Parathyroid adenoma (tissue), 2 donors: ENCODE measurements at regions not wholly inside any gene's neighbourhood (a gene's known extent, or its start where the extent isn't known, plus 50 kb on each side); places are given as distances from the start of the nearest gene placed in this dataset.
"Not testable (repeated sequence)": the region's sequence is repeated elsewhere in the genome, so short reads cannot be mapped to it uniquely, and the experiment has no call there.

Experiments used
- H2AFZ ChIP-seq: fragments of 300-600 bp; sonication (generic); one replicate; pipeline ENCODE4 v1.7.0; 2017; ENCODE audit warnings: antibody characterized with exemption, mild to moderate bottlenecking
- H3K27ac ChIP-seq: fragments of 300-600 bp; sonication (generic); one replicate; pipeline ENCODE4 v1.7.0; 2017
- H3K27me3 ChIP-seq: fragments of 300-600 bp; sonication (generic); one replicate; pipeline ENCODE4 v1.7.0; 2017; ENCODE audit warnings: low read length; ENCODE audit not compliant: control insufficient read depth, insufficient read depth
- H3K36me3 ChIP-seq: fragments of 300-600 bp; sonication (generic); one replicate; pipeline ENCODE4 v1.7.0; 2017; ENCODE audit warnings: low read length; ENCODE audit not compliant: control insufficient read depth, insufficient read depth
- H3K4me1 ChIP-seq: fragments of 300-600 bp; sonication (generic); one replicate; pipeline ENCODE4 v1.7.0; 2017; ENCODE audit warnings: control low read depth
- H3K4me2 ChIP-seq: fragments of 300-600 bp; sonication (generic); one replicate; pipeline ENCODE4 v1.7.0; 2017; ENCODE audit warnings: low read length
- H3K4me3 ChIP-seq: fragments of 300-600 bp; sonication (generic); one replicate; pipeline ENCODE4 v1.7.0; 2017; ENCODE audit warnings: low read depth, low read length
- H3K79me2 ChIP-seq: fragments of 300-600 bp; sonication (generic); one replicate; pipeline ENCODE4 v1.7.0; 2017; ENCODE audit warnings: control low read depth
- H3K9ac ChIP-seq: fragments of 300-600 bp; sonication (generic); one replicate; pipeline ENCODE4 v1.7.0; 2017; ENCODE audit warnings: mild to moderate bottlenecking
- H3K9me3 ChIP-seq: fragments of 300-600 bp; sonication (generic); one replicate; pipeline ENCODE4 v1.7.0; 2017; ENCODE audit warnings: low read length; ENCODE audit not compliant: control insufficient read depth
- CTCF ChIP-seq: fragments of 300-600 bp; sonication (generic); IDR thresholded peaks from one replicate; pipeline ENCODE4 v1.7.0; 2017; ENCODE audit warnings: antibody characterized with exemption, mild to moderate bottlenecking
- donor health status: primary hyperparathyroidism.

- no peak for TF ChIP-seq CTCF
- H3K4me2 ChIP-seq: no peak overlapping the region
- no peaks in the 10 kb centered on the region for H3K36me3 ChIP-seq
- H3K9ac ChIP-seq: no peak overlapping the region
- H3K27me3 ChIP-seq: no peaks in the 10 kb centered on the region
- H2AFZ ChIP-seq: no peak overlapping the region
- no peak overlapping the region for H3K27ac ChIP-seq
- no peaks in the 10 kb centered on the region for H3K79me2 ChIP-seq
- H3K4me3 ChIP-seq: no peak overlapping the region
- H3K9me3 ChIP-seq: no peaks in the 10 kb centered on the region
- no peaks in the 10 kb centered on the region for H3K4me1 ChIP-seq
Observed at GRCh38 chr6:85283436-85283835, 166.4 kb upstream of the NT5E start.

- no peaks in the 10 kb centered on the region for H3K79me2 ChIP-seq
- TF ChIP-seq CTCF: no peak
- no peaks in the 10 kb centered on the region for H3K4me1 ChIP-seq
- no peak overlapping the region for H3K27ac ChIP-seq
- no peak overlapping the region for H3K4me3 ChIP-seq
- no peak overlapping the region for H3K9ac ChIP-seq
- H3K27me3 ChIP-seq: no peaks in the 10 kb centered on the region
- no peaks in the 10 kb centered on the region for H3K9me3 ChIP-seq
- H3K4me2 ChIP-seq: no peak overlapping the region
- H2AFZ ChIP-seq: no peak overlapping the region
- H3K36me3 ChIP-seq: no peaks in the 10 kb centered on the region
Observed at GRCh38 chr6:85278466-85279035, 171.3 kb upstream of the NT5E start.

GRCh38 chr6:85276026-85276425 is 173.9 kb upstream of the NT5E start:
- H3K4me1 ChIP-seq, H3K36me3 ChIP-seq, H3K9me3 ChIP-seq, H3K4me3 ChIP-seq, H3K27ac ChIP-seq, H3K9ac ChIP-seq, H2AFZ ChIP-seq, H3K79me2 ChIP-seq, H3K4me2 ChIP-seq, H3K27me3 ChIP-seq: not testable (repeated sequence)

- H3K9ac ChIP-seq: no peak overlapping the region
- H3K4me3 ChIP-seq: no peak overlapping the region
- H3K27me3 ChIP-seq: no peaks in the 10 kb centered on the region
- H3K36me3 ChIP-seq: no peaks in the 10 kb centered on the region
- no peak for TF ChIP-seq CTCF
- H3K27ac ChIP-seq: no peak overlapping the region
- H3K79me2 ChIP-seq: no peaks in the 10 kb centered on the region
- H3K4me1 ChIP-seq: no peaks in the 10 kb centered on the region
- H3K4me2 ChIP-seq: no peak overlapping the region
- no peak overlapping the region for H2AFZ ChIP-seq
- peaks cover 4% of the 10 kb centered on the region for H3K9me3 ChIP-seq
Observed at GRCh38 chr6:85275338-85275985, 174.4 kb upstream of the NT5E start.

GRCh38 chr6:85273870-85274269 is 176.0 kb upstream of the NT5E start:
- Histone ChIP-seq H3K4me2 (no peak overlapping the region), H3K36me3 (no peaks in the 10 kb centered on the region), H3K79me2 (no peaks in the 10 kb centered on the region), H3K4me1 (no peaks in the 10 kb centered on the region), H3K27me3 (no peaks in the 10 kb centered on the region), H3K9ac (no peak overlapping the region), H3K9me3 (peaks cover 4% of the 10 kb centered on the region), H3K27ac (no peak overlapping the region), H3K4me3 (no peak overlapping the region), H2AFZ (no peak overlapping the region)
- TF ChIP-seq CTCF: no peak
